SHP77 treated with DMSO at 0.1 percent for 48 hours (cell line): ENCODE measurements at regions not wholly inside any gene's neighbourhood (a gene's known extent, or its start where the extent isn't known, plus 50 kb on each side); places are given as distances from the start of the nearest gene placed in this dataset.

Experiments
- DNase-seq: peaks from one replicate; lab custom pipeline; 2025; lab: John Stamatoyannopoulos, UW

DNA sequence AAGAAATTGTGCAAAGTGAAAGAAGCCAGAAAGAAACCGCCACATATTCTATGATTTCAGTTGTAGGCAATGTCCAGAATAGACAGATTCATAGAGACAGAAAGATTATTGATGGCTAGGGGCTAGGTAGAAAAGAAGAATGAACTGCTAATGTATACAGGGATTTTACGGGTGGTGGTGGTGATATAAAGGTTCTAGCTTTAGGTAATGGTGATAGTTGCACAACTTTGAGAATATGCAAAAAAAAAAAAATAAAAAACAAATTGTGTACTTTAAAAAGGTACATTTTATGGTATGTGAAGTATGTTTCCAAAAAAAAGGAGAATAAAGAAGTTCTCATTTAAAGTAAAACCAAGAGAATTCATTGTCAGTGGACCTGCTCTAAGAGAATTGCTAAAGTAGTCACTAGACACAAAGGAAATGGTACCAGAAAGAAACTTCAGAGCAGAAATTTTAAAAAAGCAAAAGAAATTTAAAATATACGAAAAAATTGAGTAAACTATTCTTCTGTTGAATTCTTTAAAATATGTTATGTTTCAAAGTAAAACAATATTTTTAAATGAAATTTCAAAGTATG, 680.1 kb downstream of the UQCRFS1 start:
- no peak for DNase-seq

DNA sequence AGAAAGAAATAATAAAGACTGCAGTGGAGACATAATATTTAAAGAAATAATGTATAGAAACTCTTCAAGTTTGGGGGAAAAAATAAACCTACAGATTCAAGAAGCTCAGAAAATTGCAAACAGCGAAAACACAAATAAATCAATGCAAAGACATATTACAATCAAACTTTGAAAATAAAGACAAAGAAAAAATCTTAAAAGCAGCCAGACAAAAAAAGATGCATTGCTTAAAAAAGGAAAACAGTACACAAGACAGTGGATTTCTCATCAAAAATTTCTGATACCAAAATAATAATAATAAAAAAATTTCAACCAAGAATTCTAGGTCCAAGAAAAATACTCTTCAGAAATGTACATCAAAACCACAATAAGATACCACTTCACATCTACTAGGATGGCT, 681.0 kb downstream of the UQCRFS1 start:
- DNase-seq: no peak

DNA sequence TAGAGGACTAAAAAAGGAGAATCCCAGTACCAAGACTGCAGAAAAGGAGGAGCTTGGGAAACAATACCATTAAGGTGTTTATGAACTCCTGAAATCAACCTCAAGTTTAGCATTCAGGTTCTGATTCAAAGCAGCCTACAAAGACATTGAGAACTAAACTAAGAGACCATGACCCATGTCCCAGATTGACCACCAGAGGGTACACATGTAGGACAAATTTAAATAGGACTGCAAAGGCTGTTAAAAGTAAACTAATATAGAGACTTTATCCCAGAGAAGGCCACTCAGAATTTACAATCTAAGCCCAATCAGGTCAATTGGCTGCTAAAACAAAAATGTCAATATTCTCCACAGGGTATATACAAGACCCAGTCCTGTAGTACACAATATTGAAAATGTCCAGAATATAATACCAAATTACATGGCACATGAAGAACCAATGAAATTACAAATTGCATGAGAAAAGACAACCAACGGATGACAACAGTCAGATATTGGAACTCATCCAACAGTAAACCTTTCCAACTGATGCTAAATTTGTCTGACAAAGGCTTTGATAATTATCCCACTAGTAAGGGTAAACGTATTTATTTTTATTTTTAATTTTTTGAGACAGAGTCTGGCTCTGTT, 682.4 kb downstream of the UQCRFS1 start:
- DNase-seq: no peak

DNA sequence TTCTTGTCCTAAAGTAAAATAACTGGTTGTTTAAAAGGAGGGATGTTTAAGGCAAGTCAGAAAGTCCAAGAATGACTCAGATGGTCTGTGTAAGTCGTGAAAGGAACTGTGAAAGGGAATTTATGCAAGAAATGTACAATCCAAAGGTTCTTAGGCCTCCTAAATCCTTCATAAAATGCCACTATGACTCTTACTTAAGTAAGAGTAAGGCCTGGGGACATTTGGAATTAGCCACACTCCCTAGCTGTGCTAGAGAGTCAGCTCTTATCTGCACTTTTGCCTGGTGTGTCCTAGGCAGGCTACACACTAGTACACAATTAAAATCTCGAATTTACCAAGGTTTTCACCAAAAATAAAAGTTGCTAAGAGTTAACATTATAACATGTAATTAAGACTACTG, 686.9 kb downstream of the UQCRFS1 start:
- DNase-seq: no peak

DNA sequence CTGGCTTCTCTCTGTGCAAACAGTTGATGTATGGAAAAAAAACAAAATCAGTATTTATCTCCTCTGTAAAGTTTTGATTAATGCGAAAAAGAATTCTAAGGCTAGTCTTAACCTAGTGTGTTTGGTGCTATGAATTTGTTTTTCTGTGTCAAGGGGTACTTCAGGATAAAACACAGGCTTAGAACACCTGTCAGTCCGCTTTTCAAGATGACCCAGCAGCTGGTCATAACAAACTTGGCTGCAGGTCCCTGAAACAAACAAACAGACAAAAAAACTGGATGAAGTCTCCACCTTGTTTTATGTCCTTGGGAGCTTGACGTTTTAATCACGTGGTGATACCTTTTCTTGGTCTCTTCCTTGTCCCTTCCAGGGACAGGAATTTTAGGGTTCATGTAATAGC, 689.3 kb downstream of the UQCRFS1 start:
- no peak for DNase-seq

DNA sequence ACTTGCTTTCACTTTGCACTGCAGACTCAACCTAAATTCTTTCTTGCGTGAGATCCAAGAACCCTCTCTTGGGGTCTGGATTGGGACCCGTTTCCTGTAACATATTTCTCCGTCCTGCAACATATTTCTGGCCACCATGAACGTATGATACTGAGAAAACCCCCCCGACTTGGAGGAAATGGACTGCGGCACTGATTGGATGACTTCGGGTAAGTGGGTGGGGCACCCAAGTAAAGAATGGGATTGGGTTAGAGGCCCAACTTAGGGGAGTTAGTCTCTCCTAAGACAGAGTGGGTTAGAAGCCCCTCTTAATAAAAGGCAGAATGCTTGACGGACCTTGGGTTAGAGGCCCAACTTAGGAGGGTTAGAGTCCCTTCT, 690.4 kb downstream of the UQCRFS1 start:
- no peak for DNase-seq

DNA sequence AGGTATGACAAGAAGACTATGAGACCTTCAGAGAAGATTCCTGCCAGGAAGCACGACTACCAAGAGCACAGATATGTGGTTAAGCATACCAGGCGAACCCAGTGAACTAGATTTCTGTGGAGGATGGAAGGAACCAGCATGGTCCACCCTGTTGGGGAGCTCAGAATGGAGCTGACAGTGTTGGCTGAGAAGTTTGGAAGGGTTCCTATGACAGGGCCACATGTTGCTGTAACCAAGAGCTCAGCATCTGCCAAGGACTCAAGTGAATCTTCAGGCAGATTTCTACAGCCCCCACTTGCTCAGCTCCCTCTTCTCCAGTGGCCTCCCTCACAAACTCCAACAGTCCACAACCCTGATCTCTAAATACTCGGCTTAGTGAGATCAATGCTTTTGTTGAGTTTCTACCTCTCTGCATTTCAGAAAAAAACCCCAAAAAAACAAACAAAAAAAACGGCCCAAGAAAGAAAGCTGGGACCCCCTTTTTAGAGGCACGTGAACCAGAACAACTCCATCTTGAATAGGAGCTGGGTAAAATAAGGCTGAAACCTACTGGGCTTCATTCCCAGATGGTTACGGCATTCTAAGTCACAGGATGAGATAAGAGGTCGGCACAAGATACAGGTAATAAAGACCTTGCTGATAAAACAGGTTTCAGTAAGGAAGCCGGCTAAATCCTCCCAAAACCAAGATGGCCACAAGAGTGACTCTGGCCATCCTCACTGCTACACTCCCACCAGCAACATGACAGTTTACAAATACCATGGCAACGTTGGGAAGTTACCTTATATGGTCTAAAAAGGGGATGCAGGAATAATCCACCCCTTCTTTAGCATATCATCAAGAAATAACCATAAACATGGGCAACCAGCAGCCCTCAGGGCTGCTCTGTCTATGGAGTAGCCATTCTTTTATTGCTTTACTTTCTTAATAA, 691.1 kb downstream of the UQCRFS1 start:
- DNase-seq: no peak

DNA sequence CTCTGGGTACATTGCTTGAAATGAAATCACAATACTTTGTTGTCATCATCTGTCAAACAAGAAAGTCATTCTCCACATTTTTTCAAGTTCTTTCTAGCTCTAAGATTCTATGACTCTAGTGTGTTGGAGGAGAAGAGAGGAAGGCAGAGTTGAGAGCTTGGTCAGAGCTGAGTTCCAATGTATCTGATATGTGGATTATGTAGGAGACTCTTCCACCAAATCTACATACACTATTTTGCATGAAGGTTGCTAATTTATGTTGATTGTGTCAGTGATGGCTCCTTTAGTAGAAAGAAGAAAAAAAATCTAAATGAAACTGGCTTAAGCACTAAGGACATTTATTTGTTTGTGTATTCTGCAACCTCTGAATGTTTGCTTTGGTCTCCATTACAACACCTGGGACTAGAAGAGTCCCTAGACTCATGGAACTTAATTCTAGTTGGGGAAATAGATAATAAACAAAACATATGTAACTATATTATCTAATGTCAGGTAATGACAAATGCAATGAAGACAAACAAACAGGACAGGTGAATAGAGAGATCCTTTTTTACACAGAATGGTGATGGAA, 691.9 kb downstream of the UQCRFS1 start:
- no peak for DNase-seq

DNA sequence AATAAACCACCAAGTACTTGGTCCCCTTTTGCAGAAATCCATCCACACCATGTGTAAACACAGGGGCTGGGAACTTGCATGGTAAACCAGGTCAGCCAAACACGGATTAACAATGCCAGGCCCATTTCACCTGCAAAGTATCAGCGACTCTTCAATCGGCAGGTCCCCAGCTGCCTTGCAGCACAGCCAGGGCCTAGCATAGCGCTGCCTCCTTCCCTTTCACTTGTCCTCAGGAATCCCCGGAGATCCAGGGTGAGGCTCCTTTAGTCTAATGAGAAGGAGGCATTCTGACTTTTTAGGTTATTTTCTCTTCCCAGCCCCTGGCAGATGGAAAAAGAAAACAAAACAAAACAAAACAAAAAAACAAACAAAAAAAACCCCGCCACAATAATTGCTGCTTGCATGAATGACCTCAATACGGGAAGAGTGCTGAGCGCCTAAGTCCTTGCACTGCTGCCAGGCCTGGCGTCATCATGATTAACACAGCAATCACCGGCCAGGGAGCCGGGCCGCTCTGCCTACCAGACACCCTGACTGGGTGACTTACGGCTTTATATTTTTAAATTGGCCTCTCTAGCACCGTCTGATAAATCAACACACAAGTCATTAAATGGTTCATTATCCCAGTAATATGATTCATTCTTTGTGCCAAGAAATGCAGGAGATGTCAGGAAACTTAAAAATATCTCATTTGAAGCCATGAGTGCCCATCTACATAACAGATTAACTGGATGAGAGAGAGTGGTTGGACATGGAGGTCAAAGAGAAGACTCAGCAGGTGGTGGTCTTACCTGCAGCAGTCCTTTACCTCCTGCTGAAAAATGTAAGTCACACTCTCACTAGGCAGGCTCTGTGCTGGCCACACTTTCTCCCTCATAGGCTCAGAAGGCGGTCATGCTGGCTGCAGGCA, 692.7 kb downstream of the UQCRFS1 start:
- DNase-seq: peak; percentile 28

DNA sequence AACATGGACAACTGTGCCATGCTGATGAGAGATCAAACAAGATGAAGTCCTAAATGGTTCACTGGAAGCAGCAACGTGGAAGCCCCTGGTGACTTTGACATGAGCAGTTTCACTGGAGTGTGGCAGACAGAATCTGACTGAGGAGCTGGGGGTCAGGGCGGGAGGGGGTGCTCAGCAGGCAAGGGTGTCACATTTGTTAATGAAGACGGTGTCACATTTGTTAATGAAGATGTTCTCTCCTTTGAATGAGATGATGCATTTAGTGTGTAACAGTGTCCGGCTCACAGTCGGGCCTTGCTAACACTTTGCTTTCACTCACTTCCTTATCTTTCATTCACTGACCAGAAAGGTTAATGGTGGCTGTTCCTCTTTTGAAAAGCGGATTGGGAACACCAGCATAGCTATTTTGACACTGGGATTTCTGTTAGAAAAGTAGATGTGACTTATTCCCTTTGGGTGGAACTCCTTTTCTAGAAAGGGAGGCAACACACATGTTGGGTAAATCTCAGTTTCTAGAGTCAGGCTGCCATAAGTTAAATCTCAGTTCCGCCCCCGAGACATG, 693.7 kb downstream of the UQCRFS1 start:
- no peak for DNase-seq

DNA sequence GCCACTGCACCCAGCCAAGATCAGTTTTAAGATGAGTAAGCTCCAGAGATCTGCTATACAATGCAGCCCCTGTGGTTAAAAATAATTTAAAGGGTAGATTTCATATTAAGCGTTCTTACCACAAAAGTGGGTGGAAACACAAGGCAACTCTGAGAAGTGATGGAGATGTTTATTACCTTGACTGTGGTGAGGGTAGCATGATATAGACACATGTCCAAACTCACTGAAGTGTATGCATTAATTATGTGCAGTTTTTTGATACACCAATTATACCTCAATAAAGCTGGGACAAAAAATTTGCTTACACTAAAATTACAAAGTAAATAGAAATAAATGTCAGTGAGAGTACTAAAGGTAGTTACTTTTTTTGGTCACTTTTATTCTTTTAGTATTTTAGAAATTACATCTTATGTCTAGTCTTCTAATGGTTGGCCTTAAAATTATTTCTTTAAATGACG, 696.5 kb downstream of the UQCRFS1 start:
- DNase-seq: no peak

DNA sequence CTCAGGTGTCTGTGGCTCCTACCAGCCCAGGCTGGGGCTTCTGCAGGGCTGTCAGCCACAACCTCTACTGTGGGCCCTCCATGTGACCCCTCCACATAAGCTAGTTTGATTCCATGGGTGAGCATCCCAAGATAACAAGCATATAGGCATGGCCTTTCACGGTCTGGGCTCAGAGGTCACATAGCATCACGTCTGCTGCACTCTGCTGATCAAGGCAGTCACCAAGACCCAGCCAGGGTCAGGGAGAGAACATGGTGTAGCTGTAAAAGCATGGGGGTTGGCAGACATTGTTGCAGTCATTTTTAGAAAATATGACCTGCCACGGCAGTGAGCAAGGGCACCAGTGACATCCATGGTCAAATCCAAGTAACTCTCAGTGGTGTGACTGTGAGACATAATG, 698.8 kb downstream of the UQCRFS1 start:
- no peak for DNase-seq

DNA sequence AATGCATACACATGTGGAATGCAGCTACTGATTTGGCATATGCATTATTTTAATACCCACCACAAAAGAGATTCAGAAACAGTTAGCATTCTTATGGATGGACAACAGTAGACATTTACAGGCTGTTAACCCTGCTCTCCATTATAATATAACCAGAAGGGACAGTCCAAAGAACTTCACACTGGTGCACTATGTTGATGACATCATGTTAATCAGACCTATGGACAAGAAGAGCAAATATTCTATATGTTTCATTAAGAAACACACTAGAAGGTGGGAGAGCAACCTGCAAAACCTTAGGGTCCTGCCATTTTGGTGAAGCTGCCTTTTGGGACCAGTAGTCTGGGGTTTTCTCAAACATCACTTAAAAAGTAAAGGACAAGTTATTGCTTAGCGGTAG, 701.3 kb downstream of the UQCRFS1 start:
- no peak for DNase-seq

DNA sequence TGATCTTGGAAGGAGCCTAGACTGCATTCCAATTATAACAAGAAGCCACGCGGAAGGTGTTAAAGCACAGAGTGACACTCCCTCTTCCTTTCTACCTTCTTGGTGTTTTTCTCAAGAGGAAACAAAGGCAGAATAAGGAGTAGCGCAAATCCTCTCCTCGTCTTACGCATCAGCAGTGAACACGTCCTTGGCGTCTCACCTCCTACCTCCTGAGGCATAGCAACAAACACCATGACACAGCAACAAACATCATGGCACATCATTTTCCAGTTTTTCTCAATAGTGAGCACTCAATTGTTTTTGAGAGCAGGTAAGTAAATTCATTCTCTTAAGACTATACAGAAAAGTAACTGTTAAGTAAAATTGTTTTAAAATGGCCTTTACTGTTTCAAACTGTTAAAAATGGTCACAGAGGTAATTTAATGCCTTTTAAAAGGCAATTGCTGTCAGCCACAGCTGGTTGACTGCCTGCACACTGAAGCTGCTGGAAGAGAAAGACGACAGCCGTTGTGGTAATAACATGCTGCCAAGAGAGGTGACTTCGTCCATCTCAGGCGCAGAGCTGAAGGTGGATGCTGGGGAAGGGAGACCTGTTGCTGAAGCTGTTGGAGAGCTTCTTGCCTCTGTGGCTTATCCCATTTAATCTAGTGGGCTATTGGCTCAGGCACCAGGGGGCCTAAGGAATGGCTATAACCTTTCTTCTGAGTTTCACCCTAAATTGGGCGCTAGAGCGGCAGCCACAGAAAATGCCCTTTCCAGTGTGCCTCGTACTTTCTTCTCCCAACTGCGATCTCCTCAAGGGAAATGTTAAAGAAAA, 703.7 kb downstream of the UQCRFS1 start:
- no peak for DNase-seq

DNA sequence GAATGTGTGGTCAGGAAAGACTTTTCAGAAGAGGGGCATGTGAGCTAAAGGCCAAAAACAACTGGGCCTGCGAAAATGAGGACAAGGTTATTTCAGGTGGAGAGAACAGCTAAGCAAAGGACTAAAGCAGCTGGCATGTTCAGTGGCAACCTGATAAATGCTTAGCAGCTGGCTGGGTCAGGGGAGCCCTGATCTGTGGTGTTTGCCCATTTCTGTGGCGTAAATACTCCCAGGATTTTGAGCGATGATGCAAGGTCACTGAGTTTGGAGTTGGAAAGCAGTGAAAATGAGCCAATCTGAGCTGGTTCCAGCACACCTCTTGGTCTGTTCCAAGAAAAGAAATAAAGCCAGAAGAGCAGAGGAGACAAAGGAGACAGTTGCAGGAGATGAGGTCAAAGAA, 704.3 kb downstream of the UQCRFS1 start:
- no peak for DNase-seq

DNA sequence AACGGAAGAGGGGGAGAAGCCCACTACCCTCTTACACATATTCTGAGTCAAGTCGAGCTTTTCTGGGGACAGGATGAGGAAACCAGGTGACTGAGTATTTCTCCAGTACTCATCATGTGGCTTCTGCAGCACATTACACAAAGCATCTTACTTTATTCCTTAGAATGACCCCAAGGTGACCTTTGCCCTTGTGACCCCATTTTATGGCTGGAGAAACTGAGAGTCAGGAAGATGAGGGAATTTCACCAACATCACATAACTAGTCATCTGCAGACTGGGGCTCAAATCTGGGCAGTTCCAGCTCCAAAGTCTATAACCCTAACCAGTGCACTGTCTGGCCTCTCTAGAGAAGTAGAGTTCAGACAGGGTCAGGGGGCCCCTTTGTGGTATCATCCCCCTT, 707.0 kb downstream of the UQCRFS1 start:
- DNase-seq: no peak

DNA sequence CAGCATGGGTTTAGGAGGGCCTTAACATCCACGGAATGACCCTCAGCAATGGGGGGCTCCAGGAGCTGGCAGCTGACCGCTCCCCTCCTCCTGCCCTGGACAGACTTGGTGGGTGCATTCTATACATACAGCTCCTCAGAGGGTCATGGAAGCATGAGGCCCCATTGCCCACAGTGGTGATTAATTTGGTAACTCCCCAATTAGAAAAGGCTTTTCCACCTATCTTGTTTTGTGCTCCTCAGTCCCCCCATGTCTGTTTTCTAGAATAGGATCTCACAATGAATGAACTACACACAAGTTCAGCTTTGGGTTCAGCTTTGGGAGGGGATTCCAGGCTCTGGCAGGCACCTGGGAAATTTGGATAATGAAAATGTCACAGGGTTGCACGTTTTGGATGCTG, 707.8 kb downstream of the UQCRFS1 start:
- DNase-seq: no peak

DNA sequence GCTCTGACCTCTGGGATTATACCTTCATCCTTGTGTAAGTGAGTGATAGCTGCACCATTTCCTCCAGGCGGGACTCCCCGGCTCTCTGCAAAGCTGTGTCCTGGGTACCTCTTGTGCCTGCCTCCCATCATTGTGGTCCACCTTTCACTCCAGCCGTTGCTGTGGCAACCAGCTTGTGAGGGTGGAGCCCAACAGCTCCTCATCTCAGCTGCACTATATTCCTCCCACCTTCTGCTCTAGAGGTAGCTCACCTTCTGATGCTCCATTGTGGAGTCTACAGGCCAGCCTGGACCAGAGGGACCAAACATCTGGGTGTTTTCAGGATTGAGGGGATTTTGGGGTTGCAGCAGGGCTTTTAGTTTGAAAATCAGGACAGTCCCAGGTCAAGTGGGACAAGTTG, 708.2 kb downstream of the UQCRFS1 start:
- DNase-seq: no peak

DNA sequence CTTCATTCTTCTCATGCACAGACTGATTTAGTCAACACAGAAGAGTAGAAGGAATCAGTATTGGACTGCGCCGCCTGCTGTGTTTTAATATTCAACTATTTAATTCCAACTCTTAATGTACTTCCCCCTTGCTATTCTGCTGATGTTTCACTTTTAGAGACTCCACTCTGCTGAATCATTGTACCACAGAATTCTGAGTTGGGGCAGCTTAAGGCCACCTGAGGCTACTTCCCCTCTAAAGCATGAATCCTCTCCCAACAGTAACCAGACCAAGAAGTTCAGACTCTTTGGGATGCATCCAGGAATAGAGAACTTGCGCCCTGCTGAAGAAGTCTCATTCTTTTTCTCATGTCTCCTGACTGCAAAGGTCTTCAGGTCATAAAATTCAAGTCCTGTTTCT, 708.8 kb downstream of the UQCRFS1 start:
- no peak for DNase-seq

DNA sequence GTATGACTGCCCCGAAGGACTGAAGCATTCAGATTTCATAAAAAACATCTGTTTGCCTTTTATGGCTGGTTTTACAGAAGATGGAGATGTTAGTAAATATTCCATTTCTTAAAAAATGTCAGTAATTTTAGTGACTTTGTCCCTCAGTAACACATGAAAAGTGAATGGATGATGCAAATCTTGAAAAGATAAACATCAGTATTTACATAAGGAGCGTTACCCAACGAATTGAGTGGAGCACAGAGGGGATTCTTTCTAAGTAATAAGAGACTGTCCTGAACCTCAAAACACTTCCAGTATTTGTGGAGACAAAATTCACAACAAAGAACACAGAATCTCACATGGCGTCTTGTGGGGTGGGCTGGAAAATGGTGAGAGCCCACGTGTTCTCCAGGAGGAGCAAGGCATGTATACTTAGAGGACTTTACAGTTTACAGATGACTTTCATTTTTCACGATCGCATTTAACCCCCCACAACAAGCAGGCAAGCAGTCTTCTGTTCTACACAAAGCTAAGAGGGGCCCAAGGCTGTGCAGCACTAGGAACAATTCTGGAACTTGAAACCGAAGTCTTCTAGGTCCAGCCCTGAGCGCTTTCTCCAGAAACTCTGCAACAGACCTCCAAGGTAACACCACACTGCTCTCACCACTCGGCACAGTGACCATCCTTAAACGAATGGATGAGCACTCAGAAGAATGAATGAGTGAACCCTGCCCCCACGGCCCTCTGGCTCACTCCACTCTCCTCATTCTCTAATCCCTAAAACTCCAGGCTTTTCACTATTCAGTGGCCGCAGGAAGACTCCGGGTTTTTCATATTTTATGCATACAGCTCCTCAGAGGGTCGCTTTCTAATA, 709.8 kb downstream of the UQCRFS1 start:
- DNase-seq: no peak
